Right lobe of liver (tissue), 4 donors: ENCODE measurements at regions not wholly inside any gene's neighbourhood (a gene's known extent, or its start where the extent isn't known, plus 50 kb on each side); places are given as distances from the start of the nearest gene placed in this dataset.

ENCODE experiments used
- CTCF ChIP-seq, 4 donors: fragments of 200-600 bp in 3 of 4; fragments of 450-650 bp in 1 of 4; IDR thresholded peaks; one replicate each; pipeline versions ENCODE4 v1.5.1 to v1.8.0; 2016 to 2022; ENCODE audit warnings: antibody characterized with exemption in 4 of 4, mild to moderate bottlenecking in 2 of 4
- POLR2A ChIP-seq: fragments of 450-650 bp; IDR thresholded peaks from one replicate; pipeline ENCODE4 v1.6.1; 2017; ENCODE audit warnings: antibody characterized with exemption, mild to moderate bottlenecking
- donor health status: DM: no; HTN: no; CAD: no.
- donor health status: DM: no; HTN: no; CAD: no.
- donor health status: DM: no; HTN: yes; CAD: no.

GRCh38 chr1:192522673-192523072 is 52.9 kb upstream of the RGS1 start:
- TF ChIP-seq CTCF (IDR thresholded peaks at IDR 0.05) (no peak), POLR2A (no peak)
